OCI-LY3 (cell line): ENCODE measurements at regions not wholly inside any gene's neighbourhood (a gene's known extent, or its start where the extent isn't known, plus 50 kb on each side); places are given as distances from the start of the nearest gene placed in this dataset.

ENCODE experiments used
- H2AFZ ChIP-seq: fragments of 200-600, 300-600 bp; shearing (Covaris generic); 2 replicates; pipeline ENCODE4 v1.6.0; 2014; ENCODE audit warnings: antibody characterized with exemption, low read depth, low read length
- H3K27ac ChIP-seq: fragments of 200-600, 300-600 bp; sonication (generic); 2 replicates; pipeline ENCODE4 v1.5.1; 2014; ENCODE audit warnings: mild to moderate bottlenecking, low read length, moderate library complexity, mixed read lengths
- H3K27me3 ChIP-seq: fragments of 200-600, 300-600 bp; sonication (generic); 2 replicates; pipeline ENCODE4 v1.6.1; 2014; ENCODE audit warnings: low read depth, low read length, mixed read lengths
- H3K36me3 ChIP-seq: fragments of 200-600, 300-600 bp; sonication (generic); replicated peaks from 2 replicates; pipeline ENCODE3; 2014; ENCODE audit warnings: low read depth, low read length, mixed read lengths
- H3K4me1 ChIP-seq: fragments of 300-600, 200-600 bp; sonication (generic); 2 replicates; pipeline ENCODE4 v1.6.1; 2014; ENCODE audit warnings: low read length, mixed read lengths
- H3K4me2 ChIP-seq: fragments of 200-600, 300-600 bp; sonication (generic); 2 replicates; pipeline ENCODE4 v1.6.1; 2014; ENCODE audit warnings: low read length, mixed read lengths
- H3K4me3 ChIP-seq: fragments of 300-600, 200-600 bp; sonication (generic); 2 replicates; pipeline ENCODE4 v1.5.1; 2014; ENCODE audit warnings: antibody characterized with exemption, mild to moderate bottlenecking, low read length, moderate library complexity
- H3K79me2 ChIP-seq: fragments of 300-600, 200-600 bp; shearing (Covaris generic); 2 replicates; pipeline ENCODE4 v1.6.1; 2014; ENCODE audit warnings: mild to moderate bottlenecking, low read length, mixed read lengths
- H3K9ac ChIP-seq: fragments of 300-600, 200-600 bp; shearing (Covaris generic); 2 replicates; pipeline ENCODE4 v1.6.0; 2014; ENCODE audit warnings: mild to moderate bottlenecking, low read length, moderate library complexity
- H3K9me3 ChIP-seq: fragments of 200-600, 300-600 bp; shearing (Covaris generic); 2 replicates; pipeline ENCODE4 v1.6.1; 2014; ENCODE audit warnings: low read length, mixed read lengths; ENCODE audit not compliant: insufficient read depth
- H4K20me1 ChIP-seq: fragments of 200-600, 300-600 bp; sonication (generic); 2 replicates; pipeline ENCODE4 v1.6.1; 2016; ENCODE audit warnings: low read length, mixed read lengths; ENCODE audit not compliant: insufficient read depth
- CTCF ChIP-seq: fragments of 200-600, 300-600 bp; sonication (generic); IDR thresholded peaks from 2 replicates; pipeline ENCODE4 v1.5.1; 2014; ENCODE audit warnings: antibody characterized with exemption, low read length, low read depth
- EZH2phosphoT487 ChIP-seq: fragments of 200-600 bp; shearing (Covaris generic); IDR thresholded peaks from 2 replicates; pipeline ENCODE4 v1.6.1; 2018; ENCODE audit warnings: antibody characterized with exemption, mixed run types, low read depth

GRCh38 chr3:78545827-78546226, 1222.0 kb downstream of the ROBO1 start:
- no peaks in the 10 kb centered on the region for H3K36me3 ChIP-seq
- no peak for TF ChIP-seq EZH2phosphoT487
- no peak for TF ChIP-seq CTCF
- no peak overlapping the region for H3K9ac ChIP-seq
- H2AFZ ChIP-seq = no peak overlapping the region
- no peak overlapping the region for H3K4me3 ChIP-seq
- H4K20me1 ChIP-seq = no peaks in the 10 kb centered on the region
- no peaks in the 10 kb centered on the region for H3K9me3 ChIP-seq
- no peaks in the 10 kb centered on the region for H3K27me3 ChIP-seq
- no peak overlapping the region for H3K4me2 ChIP-seq
- no peaks in the 10 kb centered on the region for H3K79me2 ChIP-seq
- H3K27ac ChIP-seq = no peak overlapping the region
- no peaks in the 10 kb centered on the region for H3K4me1 ChIP-seq
